GM21529 (cell line): ENCODE measurements at regions not wholly inside any gene's neighbourhood (a gene's known extent, or its start where the extent isn't known, plus 50 kb on each side); places are given as distances from the start of the nearest gene placed in this dataset.

Experiments used
- ATAC-seq: cut with Tn5 transposase; IDR thresholded peaks from one replicate; pipeline ENCODE4 v1.9.1; 2021; ENCODE audit not compliant: unreplicated experiment

DNA sequence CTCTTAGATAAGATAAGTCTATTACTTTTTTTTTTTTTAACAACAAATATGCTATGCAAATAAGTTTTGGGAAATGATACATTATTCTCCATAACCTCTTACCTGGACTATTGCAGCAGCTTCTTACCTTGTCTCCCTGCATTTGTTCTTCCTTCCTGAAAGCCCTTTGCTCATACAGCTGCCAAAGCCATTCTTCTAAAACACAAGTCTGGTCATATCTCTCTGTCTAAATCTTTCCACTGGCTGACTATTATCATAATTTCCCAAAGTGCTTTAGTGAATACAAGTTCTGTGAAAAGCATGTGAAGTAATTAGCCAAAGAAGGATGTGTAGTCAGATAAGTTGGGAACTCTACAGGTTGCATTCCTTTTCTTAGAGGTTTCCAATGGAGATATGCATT lies 115.4 kb upstream of the CNTLN start:
- no peak for ATAC-seq

DNA sequence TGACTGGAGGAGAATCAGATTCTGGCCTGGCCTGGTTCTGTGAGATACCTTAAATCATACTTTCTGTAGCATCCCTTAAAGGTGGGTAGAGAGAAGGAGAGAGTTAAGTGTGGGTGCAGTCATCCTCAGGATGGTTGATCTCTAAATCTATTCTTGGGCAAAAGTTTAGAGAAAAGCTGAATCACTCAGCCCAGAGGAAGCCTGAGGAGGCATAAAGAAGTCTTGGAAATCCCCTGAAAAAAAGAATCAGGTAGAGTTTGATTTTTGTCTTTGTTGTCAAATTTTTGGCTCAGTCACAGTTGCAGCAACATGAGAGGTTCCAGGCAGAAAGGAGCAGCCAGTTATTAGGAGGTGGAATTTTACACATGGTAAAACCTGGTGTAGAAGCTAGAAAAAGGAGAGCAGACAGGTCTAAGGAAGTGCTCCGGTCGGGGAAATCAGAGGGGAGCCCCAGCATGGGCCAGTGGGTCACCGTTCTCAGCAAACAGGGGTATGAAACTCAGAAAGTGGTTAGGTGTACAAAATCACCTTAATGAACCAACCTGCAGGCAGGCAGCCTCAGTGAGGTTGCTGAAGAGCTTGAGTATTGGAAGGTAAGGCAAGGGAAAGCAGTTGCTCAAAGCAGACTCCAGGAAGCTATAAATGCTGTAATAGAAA lies 116.2 kb upstream of the CNTLN start:
- no peak for ATAC-seq

DNA sequence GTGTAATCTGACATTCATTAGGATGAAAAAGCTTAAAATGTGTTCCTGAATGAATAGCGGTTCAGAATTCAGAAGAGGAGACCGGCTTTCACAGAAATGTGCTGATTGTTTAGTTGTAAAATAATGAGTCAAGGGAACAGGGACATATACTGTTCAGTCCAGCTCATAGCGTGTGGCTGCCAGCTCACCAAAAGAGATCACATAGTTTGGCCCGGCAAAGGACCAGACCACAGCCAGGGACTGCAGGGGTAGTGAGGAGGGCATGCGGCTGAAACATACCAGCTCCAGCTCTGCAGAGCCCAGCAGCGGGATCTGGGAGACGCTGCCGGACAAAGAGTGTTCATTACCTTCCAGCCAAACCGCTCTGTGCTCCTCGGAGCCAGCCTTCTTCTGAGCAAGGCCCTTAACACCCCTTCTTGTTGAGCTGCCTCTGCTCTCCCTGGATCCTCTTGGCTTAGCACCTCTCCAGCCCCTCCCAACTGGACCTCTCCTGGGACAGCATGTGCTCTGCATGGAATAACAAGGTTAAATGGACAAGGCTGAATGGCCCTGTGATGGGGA lies 116.8 kb upstream of the CNTLN start:
- no peak for ATAC-seq

DNA sequence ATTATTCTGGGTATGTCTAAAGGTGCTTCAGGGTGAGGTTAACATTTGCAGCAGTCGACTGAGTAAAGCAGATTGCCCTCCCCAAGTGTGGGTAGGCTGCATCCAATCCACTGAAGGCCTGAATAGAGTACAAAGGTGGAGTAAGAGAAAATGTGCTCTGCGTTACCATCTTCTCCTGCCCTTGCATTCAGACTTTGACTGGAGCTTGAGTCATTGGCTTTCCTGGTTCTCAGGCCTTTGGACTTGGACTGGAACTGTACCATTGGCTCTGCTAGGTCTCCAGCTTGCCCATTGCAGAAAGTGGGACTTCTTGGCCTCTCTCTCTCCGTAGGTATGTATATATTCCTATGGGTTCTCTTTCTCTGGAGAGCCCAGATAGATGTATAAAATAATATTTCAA lies 120.9 kb upstream of the CNTLN start:
- ATAC-seq = no peak

DNA sequence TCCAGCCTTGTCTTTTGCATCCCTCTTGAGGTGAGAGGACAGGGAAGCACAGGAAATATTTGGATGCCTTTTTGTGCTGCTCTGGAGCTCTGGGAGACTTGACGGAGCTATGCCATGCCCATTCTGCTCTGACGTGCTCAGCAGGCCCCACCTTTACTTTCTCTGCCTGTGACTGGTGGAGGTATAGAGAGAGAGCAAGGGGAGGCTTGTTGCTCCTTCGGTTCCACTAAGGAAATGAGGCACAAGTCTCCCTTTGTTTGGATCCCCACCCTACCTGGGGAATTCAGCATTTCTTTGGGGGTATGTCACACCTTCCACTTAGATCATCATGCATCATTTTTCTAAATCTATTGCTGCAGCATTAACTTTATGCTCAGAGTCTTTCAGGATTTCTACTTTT lies 121.8 kb upstream of the CNTLN start:
- no peak for ATAC-seq

DNA sequence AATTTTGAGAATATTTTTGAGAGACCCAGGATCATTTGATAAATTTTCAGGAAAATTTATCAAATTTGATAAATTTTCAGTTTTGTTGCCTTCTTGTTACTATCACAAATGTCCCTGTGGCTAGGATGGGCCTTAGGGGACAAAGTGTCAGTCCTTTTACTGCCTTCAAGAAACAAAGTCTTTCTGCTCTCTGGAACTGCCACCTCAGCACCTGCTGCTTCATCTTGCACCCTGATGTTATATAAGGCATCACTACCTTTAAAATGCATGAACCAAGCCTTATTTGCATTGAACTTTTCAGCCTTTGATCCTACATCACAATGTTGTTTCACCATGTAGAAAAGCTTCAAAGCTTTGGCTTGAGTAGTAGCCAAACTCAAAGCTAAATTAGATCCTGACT lies 123.0 kb upstream of the CNTLN start:
- ATAC-seq = no peak

DNA sequence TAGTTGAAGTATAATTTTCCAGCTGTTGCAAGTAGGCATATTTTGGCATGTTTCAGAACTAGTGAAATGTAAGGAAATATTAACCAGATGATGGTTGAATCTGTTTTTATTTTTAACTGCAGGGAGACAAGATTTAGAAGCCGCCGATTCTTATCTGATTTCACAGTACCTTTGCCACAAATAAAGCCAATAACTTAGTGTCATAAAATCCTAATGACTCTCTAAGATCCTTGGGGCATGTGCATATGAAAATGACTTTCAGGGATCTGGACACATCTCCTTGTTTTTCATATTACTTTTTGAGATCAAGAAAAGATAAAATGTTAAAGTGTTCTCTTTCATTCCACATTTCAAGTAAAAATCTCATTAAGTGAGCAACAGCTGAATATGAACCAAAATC lies 125.8 kb upstream of the CNTLN start:
- ATAC-seq = no peak

DNA sequence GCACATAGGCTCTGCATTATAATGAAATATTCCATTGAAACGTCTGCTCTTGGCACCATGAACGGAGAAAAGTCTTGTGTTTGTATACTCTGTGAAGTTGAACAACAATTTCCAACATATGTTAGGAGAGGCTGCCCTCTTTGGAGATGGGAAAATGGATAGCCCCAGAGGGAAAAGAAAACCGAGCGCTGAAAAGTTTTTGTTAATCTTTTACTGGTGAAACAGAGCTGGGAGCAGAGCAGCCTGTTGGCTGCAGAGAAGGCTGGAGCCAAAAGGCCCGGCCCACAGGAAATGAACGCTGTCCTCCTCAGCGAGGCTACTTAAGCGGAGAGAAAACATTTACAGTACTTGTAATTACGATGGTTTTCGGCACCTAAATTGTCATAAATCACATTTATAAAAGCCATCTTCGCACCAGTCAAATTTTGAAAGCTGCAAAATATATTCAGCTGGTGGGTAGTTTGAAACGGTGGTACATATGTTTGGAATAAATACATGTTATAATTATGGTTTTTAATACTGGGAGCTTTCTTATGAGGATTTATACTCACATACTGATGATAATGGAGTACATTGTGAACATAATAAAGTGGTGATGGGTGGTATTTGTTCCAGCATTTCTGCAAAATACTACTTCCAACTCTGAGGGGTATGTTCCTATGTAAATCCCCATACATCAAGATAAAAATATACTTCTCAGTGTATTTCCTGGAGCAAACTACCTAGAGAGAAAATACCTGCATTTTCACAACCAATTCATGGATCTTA lies 129.6 kb upstream of the CNTLN start:
- ATAC-seq = no peak

DNA sequence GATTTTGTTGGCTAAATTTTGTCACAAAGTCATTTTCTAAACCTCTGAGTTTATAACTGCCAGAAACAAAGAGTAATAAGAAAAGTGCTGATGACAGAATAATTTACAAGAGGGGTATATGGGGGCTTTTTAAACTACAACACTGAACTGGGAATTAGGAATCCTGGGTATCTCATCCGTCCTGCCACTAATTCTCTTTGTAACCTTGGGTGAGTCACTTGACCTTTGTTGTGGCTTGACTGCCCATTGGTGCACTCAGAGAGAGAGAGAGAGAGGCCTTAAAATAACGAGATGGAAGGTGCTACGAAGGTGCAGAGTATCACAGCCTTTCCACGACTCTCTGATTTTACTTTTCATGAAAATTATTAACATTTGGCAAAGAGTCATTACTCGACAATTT lies 130.3 kb upstream of the CNTLN start:
- ATAC-seq = no peak

DNA sequence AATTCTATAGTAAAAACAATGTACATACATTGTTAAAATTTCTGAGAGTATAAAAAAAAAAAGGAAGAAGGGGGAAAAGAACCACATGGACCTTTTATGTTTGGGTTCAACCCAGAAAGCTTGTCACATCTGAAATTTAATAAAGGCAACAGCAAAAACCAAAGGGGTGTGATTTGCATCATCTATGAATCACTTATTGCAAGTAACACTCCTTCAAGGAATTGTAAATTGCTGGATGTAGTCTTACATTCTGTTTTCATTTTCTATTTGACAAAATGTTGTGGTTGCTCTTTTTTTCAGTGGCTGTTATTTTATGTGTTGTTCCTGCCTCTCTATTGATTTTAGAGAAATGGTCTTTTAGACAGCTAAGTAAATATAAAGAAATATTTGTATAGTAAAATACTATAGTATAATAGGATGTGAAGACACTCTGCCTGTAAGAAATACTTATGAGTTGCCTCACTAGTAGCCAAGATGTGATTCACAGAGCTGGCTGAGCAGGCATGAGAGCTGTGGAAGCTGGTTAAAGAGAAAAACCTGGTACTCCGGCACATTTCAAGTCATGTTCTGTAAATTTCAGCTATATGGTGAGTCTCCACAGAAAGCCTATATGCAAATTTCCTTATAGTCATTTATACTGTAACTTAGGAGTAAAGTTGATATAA lies 131.1 kb upstream of the CNTLN start:
- no peak for ATAC-seq

DNA sequence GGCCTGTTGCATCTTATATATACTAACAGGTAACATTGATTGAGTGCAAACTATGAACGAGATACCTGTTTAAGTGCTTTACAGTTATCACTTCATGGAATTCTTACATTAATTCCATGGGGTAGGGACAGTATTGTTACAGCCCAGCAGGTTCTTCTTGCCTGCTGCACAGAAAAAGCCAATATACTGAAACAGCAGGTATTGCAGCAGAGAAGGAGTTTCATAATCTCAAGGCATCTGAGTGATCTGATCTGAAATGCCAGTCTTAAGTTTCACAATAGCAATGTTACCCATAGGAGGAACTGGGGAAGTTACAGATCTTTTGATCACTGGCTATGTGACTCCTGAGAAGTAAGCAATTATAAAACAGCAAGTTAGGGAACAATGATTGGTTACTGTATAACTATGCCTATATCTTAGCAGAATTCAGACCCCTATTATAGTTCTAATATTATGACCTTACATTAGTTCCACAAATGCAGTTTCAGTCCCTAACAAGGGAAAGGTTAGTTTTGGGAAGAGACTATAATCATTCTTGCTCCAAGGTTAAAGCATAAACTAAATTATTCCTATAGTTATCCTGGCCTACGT lies 126.5 kb upstream of the BNC2 start:
- no peak for ATAC-seq

DNA sequence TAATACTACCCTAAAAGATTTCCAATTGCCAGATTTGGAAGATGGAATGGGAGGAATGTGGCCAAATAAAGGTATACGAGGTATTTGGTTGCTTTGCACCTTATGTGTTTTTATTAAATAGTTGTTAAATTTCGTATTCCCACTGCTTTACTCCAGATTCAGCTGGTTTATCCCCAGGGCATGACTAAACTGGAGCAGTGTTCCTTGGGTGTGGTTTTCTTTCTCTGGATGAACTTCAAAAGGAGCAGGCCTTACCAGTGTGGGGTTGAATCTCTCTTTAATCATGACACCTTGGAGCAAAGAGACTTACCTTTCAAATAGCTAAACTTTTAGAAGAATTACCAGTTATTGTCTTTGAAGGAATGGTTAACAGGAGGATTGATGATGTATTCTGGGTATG lies 121.7 kb upstream of the BNC2 start:
- no peak for ATAC-seq

DNA sequence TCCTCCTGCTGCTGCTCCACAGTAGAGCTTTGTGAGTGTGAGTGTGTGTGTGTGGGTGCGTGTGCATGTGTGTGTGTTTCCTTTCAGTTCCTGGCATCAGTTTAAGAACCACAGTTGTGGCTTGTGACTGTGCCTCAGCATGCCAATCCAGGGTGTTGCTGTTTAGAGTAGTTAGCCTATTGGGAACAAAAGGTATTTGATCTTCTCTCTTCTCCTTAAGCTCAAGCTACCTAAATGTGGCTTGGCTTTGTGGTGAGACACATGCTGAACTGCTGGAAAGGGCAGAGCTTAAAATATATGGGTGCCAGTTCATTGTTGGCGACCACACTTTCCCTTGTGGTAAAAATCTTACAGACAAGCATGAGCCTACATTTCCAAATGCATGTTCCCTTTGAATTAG lies 116.6 kb upstream of the BNC2 start:
- no peak for ATAC-seq

DNA sequence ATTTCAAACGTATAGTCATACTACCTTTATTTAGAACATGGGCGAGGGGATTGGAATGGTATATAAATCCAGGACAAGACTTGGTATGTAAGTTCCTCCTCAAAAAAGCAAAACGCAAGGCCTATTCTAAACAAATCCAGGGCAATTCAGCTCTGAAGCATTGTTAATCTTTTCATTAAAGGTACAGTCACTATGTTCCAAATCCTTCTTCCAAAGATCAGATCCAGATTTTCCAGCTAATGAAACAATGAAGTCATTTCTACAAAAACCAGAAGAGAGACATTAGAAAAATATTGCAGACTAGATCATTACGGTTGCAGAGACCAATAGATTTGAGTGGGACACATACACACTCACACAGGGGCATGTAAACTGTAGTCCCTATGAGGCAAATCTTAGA lies 116.1 kb upstream of the BNC2 start:
- ATAC-seq = no peak

DNA sequence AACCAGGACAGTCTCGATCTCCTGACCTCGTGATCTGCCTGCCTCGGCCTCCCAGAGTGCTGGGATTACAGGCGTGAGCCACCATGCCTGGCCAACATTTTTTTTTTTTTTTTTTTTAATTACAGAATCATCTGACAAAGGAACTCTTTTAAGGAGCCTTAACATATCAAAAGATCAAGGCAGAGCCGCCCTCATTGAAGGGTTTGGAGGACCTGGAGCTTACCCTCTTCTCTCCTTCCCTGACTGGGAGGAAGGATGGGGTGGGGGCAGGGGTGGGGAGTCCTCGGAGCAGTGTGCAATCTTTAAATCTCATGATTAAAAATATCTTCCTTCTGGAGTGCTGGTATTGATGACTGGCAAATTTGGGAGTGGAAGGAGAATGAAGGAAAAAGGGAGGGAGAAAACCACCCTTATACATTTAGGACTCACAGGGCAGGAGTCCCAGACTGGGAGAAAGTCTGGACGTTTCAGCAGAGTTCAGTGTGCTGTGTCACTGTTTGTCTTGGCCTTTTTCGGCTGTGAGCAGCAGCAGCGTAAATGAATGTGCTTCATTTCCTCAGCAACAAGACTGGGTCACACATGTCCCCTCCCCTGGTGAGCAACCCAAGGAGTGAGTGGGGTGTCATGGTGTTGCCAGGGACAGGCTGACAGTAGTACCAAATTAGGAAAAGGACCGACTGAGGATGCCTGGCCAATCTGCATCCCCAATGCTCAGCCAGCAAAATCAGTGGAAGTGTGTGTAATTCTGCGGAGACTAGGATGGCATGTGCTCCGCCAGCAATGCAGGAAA lies 115.3 kb upstream of the BNC2 start:
- ATAC-seq = no peak

DNA sequence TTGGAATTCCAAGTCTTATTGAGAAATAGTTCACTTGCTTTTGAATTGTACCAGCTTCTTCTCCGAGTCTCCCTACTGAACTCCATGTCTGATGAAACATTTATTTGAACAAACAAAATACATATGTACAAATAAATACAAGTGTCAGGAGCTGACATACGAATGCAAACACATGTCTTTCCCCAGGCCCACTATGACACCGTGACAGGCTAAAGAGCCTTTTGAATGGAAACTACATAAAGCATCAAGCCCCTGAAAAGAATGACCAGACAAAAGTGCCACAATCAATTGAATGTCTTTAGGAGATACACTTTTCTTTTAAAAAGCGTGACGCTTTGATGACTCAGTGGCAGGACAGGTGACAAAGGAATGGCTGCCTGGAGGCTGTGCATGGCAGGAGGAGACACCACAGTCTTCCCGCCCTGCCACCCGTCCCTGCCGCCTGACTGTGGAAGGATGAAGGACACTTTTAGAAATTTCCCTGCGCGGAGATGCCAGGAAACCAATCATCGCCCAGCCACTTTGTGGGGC lies 112.4 kb upstream of the BNC2 start:
- no peak for ATAC-seq

DNA sequence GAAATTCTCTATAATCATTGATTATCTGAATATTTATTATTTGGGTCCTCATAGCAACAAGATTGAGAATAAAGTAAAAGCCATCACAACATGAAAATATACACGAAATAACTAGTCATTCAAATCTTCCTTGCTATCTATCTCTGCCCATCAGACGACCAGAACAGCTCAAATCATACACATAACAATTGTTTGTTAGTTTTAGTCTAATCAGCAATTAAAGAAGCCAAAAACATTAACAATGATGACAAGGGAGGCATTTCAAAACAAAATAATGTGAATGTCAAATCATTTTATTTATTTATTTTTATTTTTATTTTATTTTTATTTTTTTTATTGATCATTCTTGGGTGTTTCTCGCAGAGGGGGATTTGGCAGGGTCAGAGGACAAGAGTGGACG lies 106.0 kb upstream of the BNC2 start:
- no peak for ATAC-seq

DNA sequence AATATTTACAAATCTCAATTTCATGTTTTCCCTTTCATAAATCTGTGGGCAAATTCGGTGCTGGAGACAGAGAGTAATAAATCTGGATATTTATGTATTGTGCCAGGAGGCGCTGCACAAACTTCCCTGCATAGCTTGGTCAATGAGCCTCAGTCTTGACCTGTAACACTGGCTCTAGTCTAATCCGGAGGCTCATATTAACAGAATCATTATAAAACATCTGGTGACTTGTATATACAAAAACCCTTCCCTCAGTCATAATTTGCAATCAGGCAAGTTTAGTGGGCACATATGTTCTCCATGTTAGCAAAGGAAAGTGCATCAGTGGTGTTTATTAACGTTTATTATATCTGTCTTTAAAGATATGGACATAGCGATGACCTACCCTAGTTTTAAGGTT lies 104.0 kb upstream of the BNC2 start:
- no peak for ATAC-seq

DNA sequence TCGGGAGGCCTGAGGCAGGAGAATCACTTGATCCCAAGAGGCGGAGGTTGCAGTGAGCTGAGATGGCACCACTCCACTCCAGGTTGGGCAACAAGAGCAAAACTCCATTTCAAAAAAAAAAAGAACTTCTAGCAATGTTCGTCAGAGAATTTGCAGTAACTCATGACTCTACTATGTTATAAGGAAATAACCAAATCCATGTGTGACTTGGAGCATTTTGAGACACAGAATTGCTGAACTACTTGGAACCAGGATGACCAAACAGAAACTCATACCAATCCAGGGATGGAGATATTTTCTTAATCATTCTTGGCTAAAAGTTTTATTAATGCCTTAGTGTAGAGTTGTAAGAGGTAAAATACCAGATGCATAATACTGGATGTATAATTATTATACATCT lies 99.9 kb upstream of the BNC2 start:
- ATAC-seq = no peak

DNA sequence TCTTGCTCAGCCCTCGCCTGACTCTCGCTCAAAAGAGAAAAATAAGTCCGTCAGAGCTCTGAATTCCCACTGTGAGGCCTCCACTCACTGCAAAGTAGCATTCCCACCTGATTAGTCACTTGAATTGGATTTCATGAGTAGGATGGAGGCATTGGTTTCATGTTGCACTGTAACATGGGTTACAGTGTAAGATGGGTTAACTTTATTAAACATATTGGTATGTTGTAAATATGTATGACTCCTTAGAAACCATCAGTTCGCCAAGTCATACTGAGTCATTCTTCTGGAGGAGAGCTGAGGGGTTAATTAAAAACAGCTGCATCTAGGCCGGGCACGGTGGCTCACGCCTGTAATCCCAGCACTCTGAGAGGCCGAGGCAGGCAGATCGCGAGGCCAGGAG lies 93.8 kb upstream of the BNC2 start:
- ATAC-seq = no peak

DNA sequence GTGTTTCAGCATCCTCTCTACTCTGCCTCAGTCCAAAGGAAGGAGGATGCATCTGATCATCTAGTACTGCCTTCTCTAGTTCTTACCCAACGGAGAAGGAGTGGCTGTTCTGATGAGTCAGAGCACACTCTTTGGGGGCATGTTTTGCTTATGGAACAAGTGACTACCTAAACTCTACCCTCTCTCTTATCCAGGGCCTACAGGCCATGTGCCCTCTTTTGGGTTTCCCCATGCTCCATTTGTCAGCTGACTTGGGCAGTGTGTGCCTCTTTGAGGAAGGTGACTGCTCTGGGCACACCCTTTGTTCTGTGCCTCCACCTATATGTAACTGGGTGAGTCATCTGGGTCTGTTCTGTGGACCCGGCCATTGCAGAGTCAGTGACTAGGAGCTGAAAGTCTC lies 89.6 kb upstream of the BNC2 start:
- ATAC-seq = no peak
